B cell (primary cell): ENCODE measurements at regions not wholly inside any gene's neighbourhood (a gene's known extent, or its start where the extent isn't known, plus 50 kb on each side); places are given as distances from the start of the nearest gene placed in this dataset.

Experiments
- EZH2 ChIP-seq: IDR thresholded peaks from 2 replicates; pipeline ENCODE4 v1.6.1; 2012; ENCODE audit warnings: borderline replicate concordance, low read depth, mild to moderate bottlenecking, moderate library complexity, low read length; ENCODE audit not compliant: insufficient read depth, poor library complexity, severe bottlenecking
- TF ChIP-seq, protein P1 (sequence below): fragments of 200-600 bp; IDR thresholded peaks from one replicate; pipeline ENCODE4 v1.8.0; 2022; ENCODE audit warnings: antibody characterized with exemption, mild to moderate bottlenecking

DNA sequence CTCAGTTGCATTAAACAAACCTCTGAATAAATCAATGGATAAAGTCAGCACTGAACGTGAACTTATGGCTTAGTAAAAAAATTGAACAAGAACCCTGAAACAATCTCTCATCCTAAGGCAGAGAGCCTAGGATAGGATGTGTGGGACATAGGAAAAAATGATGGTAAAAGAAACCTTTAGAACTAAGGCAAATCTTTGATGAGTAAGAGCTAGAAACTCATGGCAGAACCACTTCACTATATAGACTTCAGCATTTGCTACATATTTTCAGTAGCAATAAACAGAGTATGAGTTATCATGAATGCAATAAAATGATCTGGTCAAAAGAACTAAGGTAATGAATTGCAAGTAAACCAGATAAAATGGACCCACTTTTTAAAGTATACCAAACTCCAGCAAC, 725.8 kb upstream of the DPPA4 start:
- TF ChIP-seq EZH2: no peak
- TF ChIP-seq, protein P1, sequence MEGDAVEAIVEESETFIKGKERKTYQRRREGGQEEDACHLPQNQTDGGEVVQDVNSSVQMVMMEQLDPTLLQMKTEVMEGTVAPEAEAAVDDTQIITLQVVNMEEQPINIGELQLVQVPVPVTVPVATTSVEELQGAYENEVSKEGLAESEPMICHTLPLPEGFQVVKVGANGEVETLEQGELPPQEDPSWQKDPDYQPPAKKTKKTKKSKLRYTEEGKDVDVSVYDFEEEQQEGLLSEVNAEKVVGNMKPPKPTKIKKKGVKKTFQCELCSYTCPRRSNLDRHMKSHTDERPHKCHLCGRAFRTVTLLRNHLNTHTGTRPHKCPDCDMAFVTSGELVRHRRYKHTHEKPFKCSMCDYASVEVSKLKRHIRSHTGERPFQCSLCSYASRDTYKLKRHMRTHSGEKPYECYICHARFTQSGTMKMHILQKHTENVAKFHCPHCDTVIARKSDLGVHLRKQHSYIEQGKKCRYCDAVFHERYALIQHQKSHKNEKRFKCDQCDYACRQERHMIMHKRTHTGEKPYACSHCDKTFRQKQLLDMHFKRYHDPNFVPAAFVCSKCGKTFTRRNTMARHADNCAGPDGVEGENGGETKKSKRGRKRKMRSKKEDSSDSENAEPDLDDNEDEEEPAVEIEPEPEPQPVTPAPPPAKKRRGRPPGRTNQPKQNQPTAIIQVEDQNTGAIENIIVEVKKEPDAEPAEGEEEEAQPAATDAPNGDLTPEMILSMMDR: no peak
